Gastrocnemius medialis (tissue), 4 donors: ENCODE measurements at regions not wholly inside any gene's neighbourhood (a gene's known extent, or its start where the extent isn't known, plus 50 kb on each side); places are given as distances from the start of the nearest gene placed in this dataset.
A peak's percentile ranks its signal among the peaks of the same experiment; 100 is the strongest.
"Not testable (repeated sequence)": the region's sequence is repeated elsewhere in the genome, so short reads cannot be mapped to it uniquely, and the experiment has no call there.

Experiments
- ATAC-seq, 2 donors: fragments of 150-250 bp; one replicate each; pipeline ENCODE4 v1.9.1; 2016
- DNase-seq, 2 donors: peaks; one replicate each; pipeline ENCODE4 v3.0.0-alpha.2; 2019
- H3K27ac ChIP-seq, 4 donors: fragments of 200-600 bp; sonication (generic); 1 replicate in 1 of 4; 2 replicates in 3 of 4; pipeline ENCODE4 v1.5.1; 2016 to 2018; ENCODE audit warnings: mild to moderate bottlenecking in 2 of 4, moderate library complexity in 1 of 4
- H3K27me3 ChIP-seq, 3 donors: fragments of 200-600 bp; sonication (generic) in 2 of 3; 1 replicate in 1 of 3; 2 replicates in 2 of 3; pipeline versions ENCODE4 v1.5.1 to v1.6.0; 2016 to 2019; ENCODE audit warnings: mild to moderate bottlenecking in 1 of 3, moderate library complexity in 1 of 3
- H3K36me3 ChIP-seq, 2 donors: fragments of 200-600 bp; sonication (generic) in 1 of 2; one replicate each; pipeline ENCODE4 v1.5.1; 2017 to 2018
- H3K4me1 ChIP-seq, 2 donors: fragments of 200-600 bp; sonication (generic) in 1 of 2; one replicate each; pipeline ENCODE4 v1.5.1; 2016 to 2017; ENCODE audit warnings: mild to moderate bottlenecking in 2 of 2
- H3K4me3 ChIP-seq, 4 donors: fragments of 200-600 bp; sonication (generic) in 3 of 4; 1 replicate in 1 of 4; 2 replicates in 3 of 4; pipeline ENCODE4 v1.5.1; 2016 to 2019; ENCODE audit warnings: mild to moderate bottlenecking in 2 of 4
- H3K9me3 ChIP-seq, 3 donors: fragments of 200-600 bp; sonication (generic) in 2 of 3; 1 replicate in 1 of 3; 2 replicates in 2 of 3; pipeline ENCODE4 v1.5.1; 2016 to 2019
- POLR2A ChIP-seq, 2 donors: fragments of 450-650 bp; IDR thresholded peaks; one replicate each; pipeline ENCODE4 v1.6.1; 2017; ENCODE audit warnings: antibody characterized with exemption in 2 of 2, mild to moderate bottlenecking in 2 of 2, moderate library complexity in 2 of 2
- in situ Hi-C, 4 donors: fragments of 200-750 bp; cut with MboI; loops; one replicate each; pipeline versions ENCODE4 v1.15.0 to v1.8.0; 2017; ENCODE audit warnings: low sequenced_read_pairs in 4 of 4
- intact Hi-C: fragments of 100-400 bp; cut with DNase I; formaldehyde crosslinking; loops from one replicate; pipeline ENCODE4 v1.15.1; 2023; ENCODE audit warnings: low total_unique reads
- TF ChIP-seq, protein P1 (sequence below), 5 experiments: fragments of 450-650 bp in 3 of 5; fragments of 200-600 bp in 2 of 5; sonication (generic) in 2 of 5; IDR thresholded peaks in 4 of 5; conservative IDR thresholded peaks in 1 of 5; 1 replicate in 4 of 5; 2 replicates in 1 of 5; pipeline ENCODE4 v1.5.1; 2016 to 2019; ENCODE audit warnings: antibody characterized with exemption in 5 of 5, mild to moderate bottlenecking in 3 of 5, moderate library complexity in 3 of 5

DNA sequence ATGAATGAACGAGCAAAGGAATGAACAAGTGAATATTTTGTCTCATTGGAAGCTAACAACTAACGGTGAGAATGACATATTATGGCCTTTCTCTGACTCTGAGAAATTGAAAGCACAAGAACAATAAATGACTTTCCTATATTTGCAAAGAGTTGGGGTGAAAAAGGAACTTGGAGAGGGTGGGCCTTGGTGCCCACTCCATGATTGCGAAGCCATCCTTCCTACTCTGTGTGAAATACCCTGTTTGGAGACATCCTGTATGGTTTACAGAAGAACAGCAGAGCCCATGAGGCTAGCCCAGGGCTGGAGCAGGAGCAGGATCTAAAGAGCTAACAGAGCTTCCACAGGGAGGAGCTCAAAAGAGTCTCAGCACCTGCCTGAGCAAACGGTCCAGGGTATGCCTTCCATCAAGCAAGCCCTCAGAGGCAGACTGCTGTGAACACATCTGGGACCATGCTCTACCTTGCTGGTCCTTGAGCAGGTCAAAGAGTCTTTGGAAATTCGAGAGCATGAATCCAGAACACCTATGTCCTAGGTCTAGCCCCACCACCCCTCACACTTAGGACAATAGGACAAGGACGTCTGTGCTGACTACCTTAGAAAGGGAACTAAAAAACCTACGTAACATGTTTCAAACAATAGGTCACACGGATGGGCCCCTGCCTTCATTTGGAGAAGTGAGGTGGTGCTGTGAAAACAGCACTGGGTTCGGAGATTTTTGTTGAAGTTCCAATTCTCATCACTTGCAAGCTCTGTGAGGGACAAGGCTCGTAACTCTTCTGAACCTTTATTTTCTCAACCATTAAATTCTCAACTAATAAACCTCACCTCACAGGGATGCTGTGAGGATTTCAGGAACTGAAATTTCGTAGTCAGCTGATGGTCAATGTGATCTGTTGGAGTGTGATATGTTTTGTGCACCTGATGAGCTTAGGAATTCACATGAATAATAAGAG, 377.4 kb downstream of the RRAGC start:
- Histone ChIP-seq H3K4me1 (no peaks in the 10 kb centered on the region), H3K9me3 (no peaks in the 10 kb centered on the region), H3K27ac (no peak overlapping the region), H3K4me3 (no peak overlapping the region), H3K27me3 (peaks cover 11 to 24% (median 13%) of the 10 kb centered on the region in 3 donors), H3K36me3 (no peaks in the 10 kb centered on the region)
- in situ Hi-C loops: no loop called here
- TF ChIP-seq, protein P1, sequence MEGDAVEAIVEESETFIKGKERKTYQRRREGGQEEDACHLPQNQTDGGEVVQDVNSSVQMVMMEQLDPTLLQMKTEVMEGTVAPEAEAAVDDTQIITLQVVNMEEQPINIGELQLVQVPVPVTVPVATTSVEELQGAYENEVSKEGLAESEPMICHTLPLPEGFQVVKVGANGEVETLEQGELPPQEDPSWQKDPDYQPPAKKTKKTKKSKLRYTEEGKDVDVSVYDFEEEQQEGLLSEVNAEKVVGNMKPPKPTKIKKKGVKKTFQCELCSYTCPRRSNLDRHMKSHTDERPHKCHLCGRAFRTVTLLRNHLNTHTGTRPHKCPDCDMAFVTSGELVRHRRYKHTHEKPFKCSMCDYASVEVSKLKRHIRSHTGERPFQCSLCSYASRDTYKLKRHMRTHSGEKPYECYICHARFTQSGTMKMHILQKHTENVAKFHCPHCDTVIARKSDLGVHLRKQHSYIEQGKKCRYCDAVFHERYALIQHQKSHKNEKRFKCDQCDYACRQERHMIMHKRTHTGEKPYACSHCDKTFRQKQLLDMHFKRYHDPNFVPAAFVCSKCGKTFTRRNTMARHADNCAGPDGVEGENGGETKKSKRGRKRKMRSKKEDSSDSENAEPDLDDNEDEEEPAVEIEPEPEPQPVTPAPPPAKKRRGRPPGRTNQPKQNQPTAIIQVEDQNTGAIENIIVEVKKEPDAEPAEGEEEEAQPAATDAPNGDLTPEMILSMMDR (IDR thresholded peaks at IDR 0.05 in 4 of 5, conservative IDR thresholded peaks at IDR 0.05 in 1 of 5): no peak
- TF ChIP-seq POLR2A (IDR thresholded peaks at IDR 0.05): no peak
- DNase-seq: no peak
- intact Hi-C loops: no loop called here
- ATAC-seq: no peak

DNA sequence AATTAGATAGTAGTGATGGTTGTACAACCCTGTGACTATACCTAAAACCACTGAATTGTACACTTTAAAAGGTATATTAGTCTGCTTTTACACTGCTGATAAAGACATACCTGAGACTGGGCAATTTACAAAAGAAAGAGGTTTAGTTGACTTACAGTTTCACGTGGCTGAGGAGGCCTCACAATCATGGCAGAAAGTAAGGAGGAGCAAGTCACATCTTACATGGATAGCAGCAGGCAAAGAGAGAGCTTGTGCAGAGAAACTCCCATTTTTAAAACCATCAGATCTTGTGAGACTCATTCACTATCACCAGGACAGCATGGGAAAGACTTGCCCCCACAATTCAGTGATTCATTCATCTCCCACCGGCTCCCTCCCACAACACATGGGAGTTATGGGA, 379.9 kb downstream of the RRAGC start:
- H3K4me1 ChIP-seq, H3K9me3 ChIP-seq, intact Hi-C loops, H3K4me3 ChIP-seq, in situ Hi-C loops, H3K36me3 ChIP-seq, DNase-seq, H3K27ac ChIP-seq, ATAC-seq: not testable (repeated sequence)
- peaks cover 35 to 44% (median 36%) of the 10 kb centered on the region in 3 donors for H3K27me3 ChIP-seq

DNA sequence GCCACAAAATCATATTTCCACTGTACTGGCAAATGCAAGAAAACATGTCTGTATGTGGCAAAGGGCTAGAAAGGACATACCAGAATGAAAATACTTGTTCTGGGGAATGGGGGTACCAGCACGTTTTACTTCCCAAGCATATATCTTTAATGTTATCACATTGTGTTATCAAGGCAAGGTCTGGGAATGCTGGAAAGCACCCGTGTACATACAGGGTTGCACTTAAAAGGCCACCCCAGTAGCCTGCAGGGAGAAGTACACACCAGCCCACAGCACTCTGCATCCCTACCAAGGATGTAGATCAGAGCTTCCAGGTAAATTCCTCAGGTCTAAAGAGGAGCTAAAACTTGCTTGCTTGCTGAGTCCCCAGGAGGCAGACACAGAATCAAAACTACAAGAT, 381.8 kb downstream of the RRAGC start:
- TF ChIP-seq POLR2A (IDR thresholded peaks at IDR 0.05): no peak
- TF ChIP-seq, protein P1 (IDR thresholded peaks at IDR 0.05 in 4 of 5, conservative IDR thresholded peaks at IDR 0.05 in 1 of 5): no peak
- H3K4me1 ChIP-seq: no peaks in the 10 kb centered on the region
- intact Hi-C loops (no loop called here), in situ Hi-C loops (no loop called here)
- DNase-seq: no peak
- H3K36me3 ChIP-seq: no peaks in the 10 kb centered on the region
- no peaks in the 10 kb centered on the region for H3K9me3 ChIP-seq
- H3K27ac ChIP-seq: no peak overlapping the region
- H3K27me3 ChIP-seq: peaks cover 37 to 43% (median 42%) of the 10 kb centered on the region in 3 donors
- no peak for ATAC-seq
- no peak overlapping the region for H3K4me3 ChIP-seq

DNA sequence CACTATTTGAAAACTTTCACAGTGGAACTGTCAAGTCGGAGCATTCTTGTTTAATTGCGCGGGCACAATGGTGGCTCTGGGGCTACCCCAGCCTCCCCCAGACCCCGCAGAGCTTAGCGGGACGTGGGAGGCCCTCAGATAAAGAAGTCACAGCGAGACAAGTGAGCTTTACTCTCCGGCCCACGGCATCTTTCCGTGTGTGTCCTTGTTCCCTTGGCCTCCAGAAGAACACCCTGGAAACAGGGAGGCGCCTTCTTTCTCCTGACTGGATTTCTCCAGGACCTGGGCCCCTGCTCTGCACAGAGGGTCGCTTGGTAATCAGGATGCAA, 382.8 kb downstream of the RRAGC start:
- H3K27me3 ChIP-seq: peaks cover 30 to 46% (median 38%) of the 10 kb centered on the region in 3 donors
- no peak for TF ChIP-seq POLR2A (IDR thresholded peaks at IDR 0.05)
- TF ChIP-seq, protein P1 (IDR thresholded peaks at IDR 0.05 in 4 of 5, conservative IDR thresholded peaks at IDR 0.05 in 1 of 5): no peak
- intact Hi-C loops: no loop called here
- H3K9me3 ChIP-seq: no peaks in the 10 kb centered on the region
- ATAC-seq: no peak
- H3K4me1 ChIP-seq: no peaks in the 10 kb centered on the region
- in situ Hi-C loops: no loop called here
- no peak overlapping the region for H3K4me3 ChIP-seq
- no peaks in the 10 kb centered on the region for H3K36me3 ChIP-seq
- no peak for DNase-seq
- H3K27ac ChIP-seq: no peak overlapping the region

DNA sequence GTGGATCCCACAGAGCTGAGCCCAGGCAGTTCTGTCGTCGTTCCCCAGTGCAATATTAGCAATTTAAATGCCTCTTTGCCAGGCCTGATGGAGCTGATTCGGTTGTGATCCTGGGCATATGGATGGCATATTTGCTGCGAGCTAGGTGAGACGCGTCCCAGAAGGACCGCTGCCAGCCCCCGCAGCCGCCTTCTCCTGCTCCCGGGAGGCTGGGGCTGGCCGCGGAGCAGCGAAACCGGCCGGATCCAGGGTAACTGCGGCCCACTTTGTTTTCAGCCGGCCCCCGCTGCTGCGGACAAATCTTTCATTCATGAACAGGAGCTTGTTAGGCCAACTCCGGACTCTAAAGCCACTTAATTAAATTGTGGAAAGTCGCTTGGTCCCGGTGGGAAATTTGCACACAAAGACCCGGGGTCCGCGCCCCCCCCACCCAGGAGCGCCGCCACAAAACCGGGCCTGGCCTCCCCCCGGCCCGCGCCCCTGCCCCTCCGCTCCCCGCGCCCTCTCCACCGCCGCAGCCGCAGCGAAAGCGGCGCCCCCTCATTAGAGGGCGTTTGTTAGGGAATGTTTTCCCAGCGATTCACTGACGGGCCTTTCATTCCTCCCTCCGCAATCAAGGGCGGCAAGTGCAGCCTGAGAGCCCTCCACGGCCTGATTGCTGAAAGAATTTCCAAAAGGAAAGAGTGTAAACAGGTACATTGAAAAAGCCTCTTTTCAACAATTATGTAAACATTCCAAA, 383.3 kb downstream of the RRAGC start:
- intact Hi-C loops (no loop called here), in situ Hi-C loops (no loop called here)
- no peak for ATAC-seq

More for the DNA sequence above, 383.3 kb downstream of the RRAGC start:
- H3K27ac ChIP-seq: no peak overlapping the region
- peak overlapping the region in 3 of 4 donors; percentile 8 to 36 (median 21) for H3K4me3 ChIP-seq
- DNase-seq: no peak
- no peaks in the 10 kb centered on the region for H3K36me3 ChIP-seq
- H3K4me1 ChIP-seq: no peaks in the 10 kb centered on the region
- no peaks in the 10 kb centered on the region for H3K9me3 ChIP-seq
- peaks cover 33 to 46% (median 43%) of the 10 kb centered on the region in 3 donors for H3K27me3 ChIP-seq
- no peak for TF ChIP-seq POLR2A (IDR thresholded peaks at IDR 0.05)
- TF ChIP-seq, protein P1 (IDR thresholded peaks at IDR 0.05 in 4 of 5, conservative IDR thresholded peaks at IDR 0.05 in 1 of 5): no peak
